Transverse colon (tissue), 4 donors: ENCODE measurements at regions not wholly inside any gene's neighbourhood (a gene's known extent, or its start where the extent isn't known, plus 50 kb on each side); places are given as distances from the start of the nearest gene placed in this dataset.

Experiments
- DNase-seq: peaks from one replicate; pipeline ENCODE4 v3.0.0-alpha.2; 2019
- H3K27ac ChIP-seq, 4 donors: fragments of 200-600 bp; sonication (generic); 2 replicates each; pipeline ENCODE4 v1.5.1; 2016 to 2018; ENCODE audit warnings: inconsistent platforms in 4 of 4
- H3K27me3 ChIP-seq: fragments of 200-600 bp; sonication (generic); 2 replicates; pipeline ENCODE4 v1.5.1; 2017; ENCODE audit warnings: inconsistent platforms
- H3K36me3 ChIP-seq, 4 donors: fragments of 200-600 bp; sonication (generic); 2 replicates each; pipeline ENCODE4 v1.5.1; 2017 to 2019; ENCODE audit warnings: inconsistent platforms in 4 of 4
- H3K4me1 ChIP-seq, 4 donors: fragments of 200-600 bp; sonication (generic); 2 replicates each; pipeline ENCODE4 v1.5.1; 2017 to 2020; ENCODE audit warnings: inconsistent platforms in 4 of 4
- H3K4me3 ChIP-seq, 4 donors: fragments of 200-600 bp; sonication (generic); 1 replicate in 1 of 4; 2 replicates in 3 of 4; pipeline versions ENCODE4 v1.5.1 to v1.6.1; 2017 to 2019; ENCODE audit warnings: inconsistent platforms in 4 of 4
- H3K9me3 ChIP-seq, 2 donors: fragments of 200-600 bp; sonication (generic); 2 replicates each; pipeline ENCODE4 v1.5.1; 2017 to 2019; ENCODE audit warnings: inconsistent platforms in 2 of 2
- CTCF ChIP-seq, 5 experiments: fragments of 200-600 bp in 3 of 5; fragments of 450-650 bp in 2 of 5; sonication (generic) in 3 of 5; IDR thresholded peaks; 1 replicate in 2 of 5; 2 replicates in 3 of 5; pipeline ENCODE4 v1.5.1; 2016 to 2017; ENCODE audit warnings: antibody characterized with exemption in 5 of 5, inconsistent platforms in 3 of 5, mild to moderate bottlenecking in 2 of 5, moderate library complexity in 1 of 5
- EP300 ChIP-seq: sonication (generic); formaldehyde crosslinking; IDR thresholded peaks from one replicate; pipeline ENCODE4 v1.6.1; 2017; ENCODE audit warnings: antibody characterized with exemption, low read depth
- POLR2A ChIP-seq: fragments of 450-650 bp; IDR thresholded peaks from one replicate; pipeline ENCODE4 v1.6.1; 2016; ENCODE audit warnings: antibody characterized with exemption, mild to moderate bottlenecking, moderate library complexity
- POLR2AphosphoS5 ChIP-seq, 3 donors: sonication (generic); formaldehyde crosslinking; IDR thresholded peaks; one replicate each; pipeline ENCODE4 v1.6.1; 2016; ENCODE audit warnings: antibody characterized with exemption in 3 of 3
- WGBS, 2 donors: methylation state at CpG; one replicate each; pipeline ENCODE4 v1.1.5; 2018; ENCODE audit warnings: low coverage in 1 of 2; 5-methylcytosine and 5-hydroxymethylcytosine counted together
- in situ Hi-C, 4 donors: fragments of 200-750 bp; cut with MboI; loops; one replicate each; pipeline versions ENCODE4 v1.15.0 to v1.15.1; 2017; ENCODE audit warnings: low sequenced_read_pairs in 3 of 4, low pct_ligation_motif_present in 1 of 4, low pct_unique_long_range_greater_than_20kb in 1 of 4
- intact Hi-C: fragments of 100-400 bp; cut with DNase I; formaldehyde crosslinking; loops from one replicate; pipeline ENCODE4 v1.15.1; 2023; ENCODE audit warnings: low total_unique reads

GRCh38 chr2:136178941-136179601, 61.1 kb upstream of the CXCR4 start:
- Histone ChIP-seq H3K27me3 (no peaks in the 10 kb centered on the region), H3K9me3 (no peaks in the 10 kb centered on the region), H3K4me1 (no peaks in the 10 kb centered on the region), H3K27ac (no peak overlapping the region), H3K36me3 (no peaks in the 10 kb centered on the region), H3K4me3 (no peak overlapping the region)
- DNase-seq = no peak
- in situ Hi-C loops = no loop called here
- TF ChIP-seq CTCF (IDR thresholded peaks at IDR 0.05) (no peak), POLR2AphosphoS5 (IDR thresholded peaks at IDR 0.05) (no peak), POLR2A (no peak), EP300 (no peak)
- WGBS, 2 donors = 14 to 57% methylated on average over 1 to 3 of the region's 3 CpGs
- intact Hi-C loops = no loop called here

GRCh38 chr2:136175868-136176267, 57.9 kb upstream of the CXCR4 start:
- Histone ChIP-seq H3K36me3 (no peaks in the 10 kb centered on the region), H3K4me1 (no peaks in the 10 kb centered on the region), H3K4me3 (no peak overlapping the region), H3K9me3 (no peaks in the 10 kb centered on the region), H3K27ac (no peak overlapping the region), H3K27me3 (no peaks in the 10 kb centered on the region)
- TF ChIP-seq POLR2A = no peak
- TF ChIP-seq EP300 = no peak
- TF ChIP-seq CTCF (IDR thresholded peaks at IDR 0.05) = no peak
- no peak for TF ChIP-seq POLR2AphosphoS5 (IDR thresholded peaks at IDR 0.05)
- in situ Hi-C loops = no loop called here
- DNase-seq = no peak
- intact Hi-C loops = no loop called here

GRCh38 chr2:136175466-136175865, 57.5 kb upstream of the CXCR4 start:
- no peak for TF ChIP-seq POLR2A
- no peak for TF ChIP-seq CTCF (IDR thresholded peaks at IDR 0.05)
- TF ChIP-seq EP300 = no peak
- no peak for TF ChIP-seq POLR2AphosphoS5 (IDR thresholded peaks at IDR 0.05)
- no peaks in the 10 kb centered on the region for H3K36me3 ChIP-seq
- 93% methylated on average over 5 of the region's 5 CpGs; no CpG with 5 or more reads in 1 of the 2 donors for WGBS, 2 donors
- no peak overlapping the region for H3K27ac ChIP-seq
- no peak for DNase-seq
- no peak overlapping the region for H3K4me3 ChIP-seq
- H3K27me3 ChIP-seq = no peaks in the 10 kb centered on the region
- intact Hi-C loops (no loop called here), in situ Hi-C loops (no loop called here)
- no peaks in the 10 kb centered on the region for H3K9me3 ChIP-seq
- no peaks in the 10 kb centered on the region for H3K4me1 ChIP-seq

GRCh38 chr2:136173126-136173525, 55.2 kb upstream of the CXCR4 start:
- Histone ChIP-seq H3K9me3 (no peaks in the 10 kb centered on the region), H3K4me3 (no peak overlapping the region), H3K4me1 (no peaks in the 10 kb centered on the region), H3K27ac (no peak overlapping the region), H3K36me3 (no peaks in the 10 kb centered on the region), H3K27me3 (no peaks in the 10 kb centered on the region)
- no peak for TF ChIP-seq CTCF (IDR thresholded peaks at IDR 0.05)
- TF ChIP-seq POLR2AphosphoS5 (IDR thresholded peaks at IDR 0.05) = no peak
- TF ChIP-seq EP300 = no peak
- no peak for TF ChIP-seq POLR2A
- in situ Hi-C loops (no loop called here), intact Hi-C loops (no loop called here)
- 74% methylated on average over 1 of the region's 1 CpG; no CpG with 5 or more reads in 1 of the 2 donors for WGBS, 2 donors
- no peak for DNase-seq
